Endothelial cell of umbilical vein (primary cell): ENCODE measurements at regions not wholly inside any gene's neighbourhood (a gene's known extent, or its start where the extent isn't known, plus 50 kb on each side); places are given as distances from the start of the nearest gene placed in this dataset.

ENCODE experiments used
- BruUV-seq: library from RNA; stranded (reverse); fragments of 400-500 nt; replicated peaks from 2 replicates; lab custom pipeline; 2021; lab: Mats Ljungman, UMichigan
- CTCF ChIA-PET: fragments of 300-600, 350-600 bp; sonication (Branson Sonifier 250); formaldehyde crosslinking; loops from one replicate; lab custom pipeline; 2021; ENCODE audit warnings: antibody characterized with exemption, inconsistent platforms; lab: Charles Lee
- POLR2A ChIA-PET: fragments of 300-600, 350-600 bp; sonication (Branson Sonifier 250); formaldehyde crosslinking; loops from one replicate; lab custom pipeline; 2021; ENCODE audit warnings: antibody characterized with exemption, inconsistent platforms; lab: Charles Lee
- DNase-seq: peaks from one replicate; pipeline ENCODE4 v3.0.0-alpha.2; 2011; ENCODE audit warnings: low read depth, low spot score
- FAIRE-seq: peaks from 2 replicates; lab custom pipeline; 2011; peaks lifted over from hg19 to GRCh38; lab: Jason Lieb, UNC
- H2AFZ ChIP-seq: 2 replicates; pipeline ENCODE4 v1.6.0; 2012; ENCODE audit warnings: low read depth, low read length, control low read depth, inconsistent platforms
- H3K27ac ChIP-seq: 2 replicates; pipeline ENCODE4 v1.5.1; 2011; ENCODE audit warnings: low read depth, mild to moderate bottlenecking, control low read depth, low read length, moderate library complexity; ENCODE audit not compliant: insufficient read depth
- H3K27me3 ChIP-seq, 2 experiments: 2 replicates each; pipeline versions ENCODE4 v1.6.0 to v1.6.1; 2011; ENCODE audit warnings: low read length in 2 of 2, mixed read lengths in 1 of 2; ENCODE audit not compliant: control insufficient read depth in 2 of 2, insufficient read depth in 2 of 2
- H3K36me3 ChIP-seq, 2 experiments: 2 replicates in 1 of 2; 3 replicates in 1 of 2; pipeline ENCODE4 v1.5.1; 2011; ENCODE audit warnings: low read length in 2 of 2, mild to moderate bottlenecking in 1 of 2, moderate library complexity in 1 of 2; ENCODE audit not compliant: control insufficient read depth in 2 of 2, insufficient read depth in 2 of 2; ENCODE audit errors: extremely low read depth in 1 of 2
- H3K4me1 ChIP-seq: 3 replicates; pipeline ENCODE4 v1.5.1; 2011; ENCODE audit warnings: mild to moderate bottlenecking, low read length; ENCODE audit not compliant: control insufficient read depth, insufficient read depth; ENCODE audit errors: extremely low read depth
- H3K4me2 ChIP-seq: 2 replicates; pipeline ENCODE4 v1.6.1; 2011; ENCODE audit warnings: low read length, control low read depth, mixed read lengths; ENCODE audit not compliant: insufficient read depth
- H3K4me3 ChIP-seq, 3 experiments: fragments of 200-600 bp in 1 of 3; sonication (generic), shearing (Covaris generic) in 1 of 3; replicated peaks in 1 of 3; 2 replicates each; pipeline ENCODE4 v1.5.1; 2011 to 2016; ENCODE audit warnings: control low read depth in 3 of 3, low read length in 3 of 3, mild to moderate bottlenecking in 2 of 3, inconsistent platforms in 1 of 3, low read depth in 1 of 3, moderate library complexity in 1 of 3; ENCODE audit not compliant: insufficient read depth in 1 of 3
- H3K79me2 ChIP-seq: 2 replicates; pipeline ENCODE4 v1.6.0; 2012; ENCODE audit warnings: low read length, inconsistent platforms; ENCODE audit not compliant: control insufficient read depth, insufficient read depth
- H3K9ac ChIP-seq: replicated peaks from 2 replicates; pipeline ENCODE3; 2011; ENCODE audit warnings: low read length, control low read depth; ENCODE audit not compliant: insufficient read depth; ENCODE audit errors: extremely low read depth
- H3K9me1 ChIP-seq: replicated peaks from 3 replicates; pipeline ENCODE4 v1.6.0; 2011; ENCODE audit warnings: mild to moderate bottlenecking, low read length; ENCODE audit not compliant: control insufficient read depth, insufficient read depth; ENCODE audit errors: extremely low read depth
- H3K9me3 ChIP-seq: replicated peaks from 2 replicates; pipeline ENCODE4 v1.5.1; 2012; ENCODE audit warnings: low read length, inconsistent platforms; ENCODE audit not compliant: control insufficient read depth, insufficient read depth
- H4K20me1 ChIP-seq: replicated peaks from 2 replicates; pipeline ENCODE3; 2011; ENCODE audit warnings: mild to moderate bottlenecking, low read length; ENCODE audit not compliant: control insufficient read depth, insufficient read depth; ENCODE audit errors: extremely low read depth
- EZH2 ChIP-seq: IDR thresholded peaks from 2 replicates; pipeline ENCODE4 v1.6.1; 2012; ENCODE audit warnings: borderline replicate concordance, low read depth, mild to moderate bottlenecking, moderate library complexity, low read length, inconsistent platforms; ENCODE audit not compliant: severe bottlenecking
- FOS ChIP-seq: IDR thresholded peaks from 2 replicates; pipeline ENCODE4 v1.6.1; 2011; ENCODE audit warnings: mild to moderate bottlenecking, low read length, moderate library complexity, borderline replicate concordance; ENCODE audit not compliant: insufficient read depth
- GATA2 ChIP-seq: IDR thresholded peaks from 2 replicates; pipeline ENCODE4 v1.7.0; 2011; ENCODE audit warnings: low read depth, mild to moderate bottlenecking, moderate library complexity, mixed read lengths, low read length; ENCODE audit not compliant: insufficient read length, insufficient read depth
- JUN ChIP-seq: IDR thresholded peaks from 2 replicates; pipeline ENCODE4 v1.6.1; 2011; ENCODE audit warnings: borderline replicate concordance, low read depth; ENCODE audit not compliant: insufficient read length, insufficient read depth
- MAX ChIP-seq: IDR thresholded peaks from 2 replicates; pipeline ENCODE4 v1.6.1; 2011; ENCODE audit not compliant: insufficient read depth, insufficient read length
- MYC ChIP-seq: IDR thresholded peaks from one replicate; pipeline ENCODE4 v1.6.1; 2011; ENCODE audit warnings: mild to moderate bottlenecking, low read depth, low read length
- POLR2A ChIP-seq: IDR thresholded peaks from 2 replicates; pipeline ENCODE4 v1.6.1; 2012; ENCODE audit warnings: low read depth, mild to moderate bottlenecking, control low read depth, low read length
- POLR2AphosphoS5 ChIP-seq: IDR thresholded peaks from 2 replicates; pipeline ENCODE4 v1.6.1; 2012; ENCODE audit warnings: low read depth, mild to moderate bottlenecking, control low read depth, low read length, moderate library complexity; ENCODE audit not compliant: insufficient read depth
- dilution Hi-C: fragments of 300-500 bp; cut with MboI; formaldehyde crosslinking; loops from one replicate; pipeline ENCODE4 v1.15.0; 2019; ENCODE audit warnings: low sequenced_read_pairs; ENCODE audit not compliant: extremely low pct_ligation_motif_present
- intact Hi-C: fragments of 100-400 bp; cut with micrococcal nuclease; formaldehyde crosslinking; loops from one replicate; pipeline ENCODE4 v1.10.0; 2022
- TF ChIP-seq, protein P1 (sequence below), 2 donors: IDR thresholded peaks; 1 replicate in 1 of 2; 2 replicates in 1 of 2; pipeline ENCODE4 v1.5.1; 2011; ENCODE audit warnings: low read length in 2 of 2, mild to moderate bottlenecking in 2 of 2, moderate library complexity in 2 of 2, control low read depth in 1 of 2, inconsistent platforms in 1 of 2, low read depth in 1 of 2; ENCODE audit not compliant: insufficient read depth in 1 of 2; ENCODE audit errors: extremely low read depth in 1 of 2

DNA sequence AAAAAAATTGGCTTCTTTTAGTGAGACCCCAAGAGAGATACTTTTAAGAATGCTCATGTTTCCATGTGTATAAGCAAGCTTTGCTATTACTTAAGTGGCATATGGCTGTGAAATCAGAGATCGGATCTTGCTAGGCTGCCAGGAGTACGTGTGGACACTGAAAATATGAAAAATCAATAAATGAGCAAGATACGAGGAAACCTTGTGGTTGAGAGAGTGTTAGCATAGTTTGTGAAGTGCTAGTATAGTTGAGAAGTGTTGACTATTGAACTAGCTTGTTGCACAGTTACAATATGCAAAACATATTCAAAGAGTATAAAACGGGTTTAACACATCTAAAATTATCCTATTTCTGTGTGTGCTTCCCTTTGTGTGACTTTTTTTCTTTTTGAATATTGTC is 230.9 kb upstream of the NOVA1 start:
- H2AFZ ChIP-seq = no peak overlapping the region
- no TSS peak for BruUV-seq
- intact Hi-C loops = no loop called here
- H3K27ac ChIP-seq = no peak overlapping the region
- no peaks in the 10 kb centered on the region for H3K36me3 ChIP-seq
- H3K27me3 ChIP-seq = no peaks in the 10 kb centered on the region
- H3K9me1 ChIP-seq = no peaks in the 10 kb centered on the region
- H3K4me2 ChIP-seq = no peak overlapping the region
- H3K4me3 ChIP-seq = no peak overlapping the region
- H3K9ac ChIP-seq = no peak overlapping the region
- ChIA-PET CTCF (no interaction called here), POLR2A (no interaction called here)
- no peak for FAIRE-seq
- no peak for DNase-seq
- no peaks in the 10 kb centered on the region for H3K79me2 ChIP-seq
- no peaks in the 10 kb centered on the region for H3K4me1 ChIP-seq
- dilution Hi-C loops = no loop called here
- no peaks in the 10 kb centered on the region for H4K20me1 ChIP-seq
- TF ChIP-seq POLR2AphosphoS5 = no peak
- no peak for TF ChIP-seq MYC
- no peaks in the 10 kb centered on the region for H3K9me3 ChIP-seq

GRCh38 chr14:26833621-26834176 is 235.9 kb upstream of the NOVA1 start:
- Histone ChIP-seq H3K27ac (no peak overlapping the region), H2AFZ (no peak overlapping the region), H3K36me3 (no peaks in the 10 kb centered on the region), H3K4me2 (no peak overlapping the region), H3K9ac (no peak overlapping the region), H3K4me1 (peaks cover 10% of the 10 kb centered on the region), H3K79me2 (no peaks in the 10 kb centered on the region), H4K20me1 (no peaks in the 10 kb centered on the region), H3K4me3 (no peak overlapping the region), H3K9me1 (no peaks in the 10 kb centered on the region), H3K9me3 (no peaks in the 10 kb centered on the region), H3K27me3 (no peaks in the 10 kb centered on the region)
- DNase-seq (no peak), FAIRE-seq (no peak)
- TF ChIP-seq POLR2A (no peak), POLR2AphosphoS5 (no peak), EZH2 (no peak), MYC (no peak), MAX (no peak), FOS (no peak), GATA2 (no peak), JUN (no peak)
- TF ChIP-seq, protein P1, sequence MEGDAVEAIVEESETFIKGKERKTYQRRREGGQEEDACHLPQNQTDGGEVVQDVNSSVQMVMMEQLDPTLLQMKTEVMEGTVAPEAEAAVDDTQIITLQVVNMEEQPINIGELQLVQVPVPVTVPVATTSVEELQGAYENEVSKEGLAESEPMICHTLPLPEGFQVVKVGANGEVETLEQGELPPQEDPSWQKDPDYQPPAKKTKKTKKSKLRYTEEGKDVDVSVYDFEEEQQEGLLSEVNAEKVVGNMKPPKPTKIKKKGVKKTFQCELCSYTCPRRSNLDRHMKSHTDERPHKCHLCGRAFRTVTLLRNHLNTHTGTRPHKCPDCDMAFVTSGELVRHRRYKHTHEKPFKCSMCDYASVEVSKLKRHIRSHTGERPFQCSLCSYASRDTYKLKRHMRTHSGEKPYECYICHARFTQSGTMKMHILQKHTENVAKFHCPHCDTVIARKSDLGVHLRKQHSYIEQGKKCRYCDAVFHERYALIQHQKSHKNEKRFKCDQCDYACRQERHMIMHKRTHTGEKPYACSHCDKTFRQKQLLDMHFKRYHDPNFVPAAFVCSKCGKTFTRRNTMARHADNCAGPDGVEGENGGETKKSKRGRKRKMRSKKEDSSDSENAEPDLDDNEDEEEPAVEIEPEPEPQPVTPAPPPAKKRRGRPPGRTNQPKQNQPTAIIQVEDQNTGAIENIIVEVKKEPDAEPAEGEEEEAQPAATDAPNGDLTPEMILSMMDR (IDR thresholded peaks at IDR 0.05; ENCODE audit: extremely low read depth in 1 of 2, insufficient read depth in 1 of 2, low read depth in 1 of 2, low read length in 2 of 2) = no peak
- CTCF ChIA-PET = interaction anchor here (1.1 to 1.6 kb wide), 2 partner anchors 13 to 18 kb away, joined by 3 to 4 read pairs; no protein-coding TSS in a partner anchor
- POLR2A ChIA-PET = no interaction called here
- no TSS peak for BruUV-seq
- dilution Hi-C loops = no loop called here
- intact Hi-C loops = no loop called here
